ENCODE measurements at regions not wholly inside any gene's neighbourhood (a gene's known extent, or its start where the extent isn't known, plus 50 kb on each side); places are given as distances from the start of the nearest gene placed in this dataset.

DNA sequence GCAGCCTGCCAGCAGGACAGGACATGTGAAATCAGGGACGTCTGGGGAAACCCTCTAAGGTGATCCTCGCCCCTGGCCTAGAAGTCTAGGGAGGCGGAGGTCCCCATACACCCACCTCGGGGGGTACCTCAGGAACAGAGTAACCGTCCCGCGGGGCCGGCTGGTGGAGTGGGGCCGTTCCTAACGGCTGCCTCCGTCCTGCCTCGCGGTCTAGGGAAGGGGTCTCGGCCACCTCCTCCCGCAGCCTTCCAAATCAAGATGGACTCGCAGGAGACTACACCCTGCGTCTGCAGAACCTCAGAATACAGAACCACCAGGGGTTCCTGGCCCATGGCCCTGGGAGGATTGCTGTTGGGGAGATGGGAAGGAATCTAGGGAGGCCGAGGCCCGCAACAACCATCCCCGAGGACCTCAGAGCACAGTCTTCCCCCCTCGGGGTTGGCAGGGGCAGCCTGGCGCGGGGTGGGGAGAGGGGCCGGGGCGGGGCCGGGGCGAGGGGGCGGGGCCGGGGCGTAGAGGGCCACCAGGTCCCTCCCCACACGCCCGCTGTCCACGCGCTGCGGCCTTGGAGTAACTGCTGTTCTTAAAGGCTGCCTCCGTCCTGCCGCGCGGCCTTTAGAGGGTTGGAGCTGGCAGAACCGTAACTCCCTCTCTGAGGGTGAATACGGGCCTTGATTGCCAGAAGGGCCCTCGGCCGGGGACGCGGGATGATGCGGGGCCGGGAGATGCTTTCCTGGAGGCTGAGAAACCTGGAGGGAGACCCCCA, 89.0 kb upstream of the MLN start:
- FAIRE-seq (no peak), DNase-seq (ENCODE audit: low read depth in 1 of 2, low spot score in 1 of 2) (no peak), ATAC-seq (no peak)
- no peak for TF ChIP-seq RAD21 (conservative IDR thresholded peaks at IDR 0.05 in 1 of 2, IDR thresholded peaks at IDR 0.05 in 1 of 2)
- no peak for TF ChIP-seq GATA3 (IDR thresholded peaks at IDR 0.05; ENCODE audit: borderline replicate concordance)
- no peak for TF ChIP-seq CBX2 (IDR thresholded peaks at IDR 0.05; ENCODE audit: borderline replicate concordance, low read depth)
- TF ChIP-seq, protein P1, sequence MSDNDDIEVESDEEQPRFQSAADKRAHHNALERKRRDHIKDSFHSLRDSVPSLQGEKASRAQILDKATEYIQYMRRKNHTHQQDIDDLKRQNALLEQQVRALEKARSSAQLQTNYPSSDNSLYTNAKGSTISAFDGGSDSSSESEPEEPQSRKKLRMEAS (IDR thresholded peaks at IDR 0.05): no peak
- no peak for TF ChIP-seq FOSB (CRISPR knock-in tag; IDR thresholded peaks at IDR 0.05)
- no peak for TF ChIP-seq TP53 (CRISPR knock-in tag; IDR thresholded peaks at IDR 0.05)
- TF ChIP-seq, protein P2, sequence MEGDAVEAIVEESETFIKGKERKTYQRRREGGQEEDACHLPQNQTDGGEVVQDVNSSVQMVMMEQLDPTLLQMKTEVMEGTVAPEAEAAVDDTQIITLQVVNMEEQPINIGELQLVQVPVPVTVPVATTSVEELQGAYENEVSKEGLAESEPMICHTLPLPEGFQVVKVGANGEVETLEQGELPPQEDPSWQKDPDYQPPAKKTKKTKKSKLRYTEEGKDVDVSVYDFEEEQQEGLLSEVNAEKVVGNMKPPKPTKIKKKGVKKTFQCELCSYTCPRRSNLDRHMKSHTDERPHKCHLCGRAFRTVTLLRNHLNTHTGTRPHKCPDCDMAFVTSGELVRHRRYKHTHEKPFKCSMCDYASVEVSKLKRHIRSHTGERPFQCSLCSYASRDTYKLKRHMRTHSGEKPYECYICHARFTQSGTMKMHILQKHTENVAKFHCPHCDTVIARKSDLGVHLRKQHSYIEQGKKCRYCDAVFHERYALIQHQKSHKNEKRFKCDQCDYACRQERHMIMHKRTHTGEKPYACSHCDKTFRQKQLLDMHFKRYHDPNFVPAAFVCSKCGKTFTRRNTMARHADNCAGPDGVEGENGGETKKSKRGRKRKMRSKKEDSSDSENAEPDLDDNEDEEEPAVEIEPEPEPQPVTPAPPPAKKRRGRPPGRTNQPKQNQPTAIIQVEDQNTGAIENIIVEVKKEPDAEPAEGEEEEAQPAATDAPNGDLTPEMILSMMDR (IDR thresholded peaks at IDR 0.05): no peak
- TF ChIP-seq, protein P3, sequence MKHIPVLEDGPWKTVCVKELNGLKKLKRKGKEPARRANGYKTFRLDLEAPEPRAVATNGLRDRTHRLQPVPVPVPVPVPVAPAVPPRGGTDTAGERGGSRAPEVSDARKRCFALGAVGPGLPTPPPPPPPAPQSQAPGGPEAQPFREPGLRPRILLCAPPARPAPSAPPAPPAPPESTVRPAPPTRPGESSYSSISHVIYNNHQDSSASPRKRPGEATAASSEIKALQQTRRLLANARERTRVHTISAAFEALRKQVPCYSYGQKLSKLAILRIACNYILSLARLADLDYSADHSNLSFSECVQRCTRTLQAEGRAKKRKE (CRISPR knock-in tag; IDR thresholded peaks at IDR 0.05; ENCODE audit: low read depth): no peak
- TF ChIP-seq EP300 (IDR thresholded peaks at IDR 0.05): no peak
- TF ChIP-seq ZNF302 (CRISPR knock-in tag; IDR thresholded peaks at IDR 0.05): no peak
- no peak for TF ChIP-seq NPAS2 (CRISPR knock-in tag; IDR thresholded peaks at IDR 0.05; ENCODE audit: borderline replicate concordance)
- TF ChIP-seq SREBF2 (IDR thresholded peaks at IDR 0.05): no peak
- TF ChIP-seq, protein P4, sequence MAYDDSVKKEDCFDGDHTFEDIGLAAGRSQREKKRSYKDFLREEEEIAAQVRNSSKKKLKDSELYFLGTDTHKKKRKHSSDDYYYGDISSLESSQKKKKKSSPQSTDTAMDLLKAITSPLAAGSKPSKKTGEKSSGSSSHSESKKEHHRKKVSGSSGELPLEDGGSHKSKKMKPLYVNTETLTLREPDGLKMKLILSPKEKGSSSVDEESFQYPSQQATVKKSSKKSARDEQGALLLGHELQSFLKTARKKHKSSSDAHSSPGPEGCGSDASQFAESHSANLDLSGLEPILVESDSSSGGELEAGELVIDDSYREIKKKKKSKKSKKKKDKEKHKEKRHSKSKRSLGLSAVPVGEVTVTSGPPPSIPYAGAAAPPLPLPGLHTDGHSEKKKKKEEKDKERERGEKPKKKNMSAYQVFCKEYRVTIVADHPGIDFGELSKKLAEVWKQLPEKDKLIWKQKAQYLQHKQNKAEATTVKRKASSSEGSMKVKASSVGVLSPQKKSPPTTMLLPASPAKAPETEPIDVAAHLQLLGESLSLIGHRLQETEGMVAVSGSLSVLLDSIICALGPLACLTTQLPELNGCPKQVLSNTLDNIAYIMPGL (CRISPR knock-in tag; IDR thresholded peaks at IDR 0.05; ENCODE audit: borderline replicate concordance): no peak
- no peak for TF ChIP-seq HDAC2 (IDR thresholded peaks at IDR 0.05)
- TF ChIP-seq KDM1A (IDR thresholded peaks at IDR 0.05; ENCODE audit: low read depth): no peak
- TF ChIP-seq, protein P5, sequence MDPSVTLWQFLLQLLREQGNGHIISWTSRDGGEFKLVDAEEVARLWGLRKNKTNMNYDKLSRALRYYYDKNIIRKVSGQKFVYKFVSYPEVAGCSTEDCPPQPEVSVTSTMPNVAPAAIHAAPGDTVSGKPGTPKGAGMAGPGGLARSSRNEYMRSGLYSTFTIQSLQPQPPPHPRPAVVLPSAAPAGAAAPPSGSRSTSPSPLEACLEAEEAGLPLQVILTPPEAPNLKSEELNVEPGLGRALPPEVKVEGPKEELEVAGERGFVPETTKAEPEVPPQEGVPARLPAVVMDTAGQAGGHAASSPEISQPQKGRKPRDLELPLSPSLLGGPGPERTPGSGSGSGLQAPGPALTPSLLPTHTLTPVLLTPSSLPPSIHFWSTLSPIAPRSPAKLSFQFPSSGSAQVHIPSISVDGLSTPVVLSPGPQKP (IDR thresholded peaks at IDR 0.05; ENCODE audit: low read depth, low read length): no peak
- WGBS (ENCODE audit: missing lambda C conversion rate): 85% methylated on average over 13 of the region's 47 CpGs
- Histone ChIP-seq H3K9me3 (no peaks in the 10 kb centered on the region), H3K4me1 (peaks cover 15% of the 10 kb centered on the region), H3K4me3 (no peak overlapping the region), H3K4me2 (no peak overlapping the region), H3K27ac (no peak overlapping the region)
- POLR2A ChIA-PET: no interaction called here
- CTCF ChIA-PET: interaction anchor here (1.4 kb wide), 1 partner anchor 121 kb away, joined by 3 read pairs; no protein-coding TSS in a partner anchor

DNA sequence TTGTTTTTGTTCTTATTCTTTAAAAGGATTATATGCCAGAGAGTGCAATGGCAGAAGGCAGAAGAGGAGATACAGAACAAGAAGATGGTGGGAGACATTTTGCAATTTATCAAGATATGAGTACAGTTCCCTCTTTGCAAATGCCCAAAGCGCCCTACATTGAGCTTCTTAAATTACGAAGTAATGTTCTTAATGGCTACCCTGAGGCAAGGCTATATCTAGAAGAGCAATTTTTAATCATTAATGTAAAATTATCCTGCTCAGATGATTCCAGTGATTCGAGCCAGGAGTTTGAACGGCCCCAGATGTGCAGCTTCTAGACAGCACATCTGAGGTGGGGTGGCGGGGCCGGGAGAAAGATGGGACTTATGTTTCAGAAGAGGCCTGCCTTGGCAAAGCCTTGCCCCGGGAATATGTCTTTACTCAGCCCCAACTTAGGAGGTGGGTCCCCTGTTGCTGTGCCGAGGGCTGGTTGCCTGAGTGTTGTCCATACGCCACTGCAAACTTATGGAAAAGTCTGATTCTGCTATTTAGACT, 84.9 kb upstream of the MLN start:
- FAIRE-seq: no peak
- Histone ChIP-seq H3K27ac (no peak overlapping the region), H3K9me3 (no peaks in the 10 kb centered on the region), H3K4me2 (no peak overlapping the region), H3K4me3 (no peak overlapping the region), H3K4me1 (peaks cover 15% of the 10 kb centered on the region)
- CTCF ChIA-PET: no interaction called here
- WGBS (ENCODE audit: missing lambda C conversion rate): 51% methylated on average over 9 of the region's 9 CpGs
- no peak for ATAC-seq
- POLR2A ChIA-PET: no interaction called here
- DNase-seq (ENCODE audit: low read depth in 1 of 2, low spot score in 1 of 2): no peak
- no peak for TF ChIP-seq GATA3 (IDR thresholded peaks at IDR 0.05; ENCODE audit: borderline replicate concordance)
- no peak for TF ChIP-seq POLR2AphosphoS2 (conservative IDR thresholded peaks at IDR 0.05; ENCODE audit: low read length)
- no peak for TF ChIP-seq HOXB13 (CRISPR knock-in tag; IDR thresholded peaks at IDR 0.05; ENCODE audit: low read depth)
- no peak for TF ChIP-seq CEBPB (IDR thresholded peaks at IDR 0.05)
- TF ChIP-seq POLR2A (IDR thresholded peaks at IDR 0.05; ENCODE audit: low read length): no peak
- no peak for TF ChIP-seq NFE2L2 (conservative IDR thresholded peaks at IDR 0.05; ENCODE audit: low read length)
- TF ChIP-seq, protein P2 (IDR thresholded peaks at IDR 0.05): no peak
- no peak for TF ChIP-seq RARB (CRISPR knock-in tag; IDR thresholded peaks at IDR 0.05)
- TF ChIP-seq ZC3H11A (IDR thresholded peaks at IDR 0.05): no peak
- no peak for TF ChIP-seq FOSB (CRISPR knock-in tag; IDR thresholded peaks at IDR 0.05)
- TF ChIP-seq RNF2 (IDR thresholded peaks at IDR 0.05; ENCODE audit: borderline replicate concordance, low read depth): no peak
- TF ChIP-seq, protein P3 (CRISPR knock-in tag; IDR thresholded peaks at IDR 0.05; ENCODE audit: low read depth): no peak
- TF ChIP-seq, protein P6, sequence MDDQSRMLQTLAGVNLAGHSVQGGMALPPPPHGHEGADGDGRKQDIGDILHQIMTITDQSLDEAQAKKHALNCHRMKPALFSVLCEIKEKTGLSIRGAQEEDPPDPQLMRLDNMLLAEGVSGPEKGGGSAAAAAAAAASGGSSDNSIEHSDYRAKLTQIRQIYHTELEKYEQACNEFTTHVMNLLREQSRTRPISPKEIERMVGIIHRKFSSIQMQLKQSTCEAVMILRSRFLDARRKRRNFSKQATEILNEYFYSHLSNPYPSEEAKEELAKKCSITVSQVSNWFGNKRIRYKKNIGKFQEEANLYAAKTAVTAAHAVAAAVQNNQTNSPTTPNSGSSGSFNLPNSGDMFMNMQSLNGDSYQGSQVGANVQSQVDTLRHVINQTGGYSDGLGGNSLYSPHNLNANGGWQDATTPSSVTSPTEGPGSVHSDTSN (IDR thresholded peaks at IDR 0.05): no peak
- no peak for TF ChIP-seq KDM5A (IDR thresholded peaks at IDR 0.05)

All from A549 (cell line).